ENCODE measurements at regions not wholly inside any gene's neighbourhood (a gene's known extent, or its start where the extent isn't known, plus 50 kb on each side); places are given as distances from the start of the nearest gene placed in this dataset.

- FAIRE-seq (no peak), ATAC-seq (no peak)
- POLR2A ChIA-PET, result no interaction called here
Observed at GRCh38 chr2:18437909-18438308, 122.5 kb downstream of the RDH14 start.

DNA sequence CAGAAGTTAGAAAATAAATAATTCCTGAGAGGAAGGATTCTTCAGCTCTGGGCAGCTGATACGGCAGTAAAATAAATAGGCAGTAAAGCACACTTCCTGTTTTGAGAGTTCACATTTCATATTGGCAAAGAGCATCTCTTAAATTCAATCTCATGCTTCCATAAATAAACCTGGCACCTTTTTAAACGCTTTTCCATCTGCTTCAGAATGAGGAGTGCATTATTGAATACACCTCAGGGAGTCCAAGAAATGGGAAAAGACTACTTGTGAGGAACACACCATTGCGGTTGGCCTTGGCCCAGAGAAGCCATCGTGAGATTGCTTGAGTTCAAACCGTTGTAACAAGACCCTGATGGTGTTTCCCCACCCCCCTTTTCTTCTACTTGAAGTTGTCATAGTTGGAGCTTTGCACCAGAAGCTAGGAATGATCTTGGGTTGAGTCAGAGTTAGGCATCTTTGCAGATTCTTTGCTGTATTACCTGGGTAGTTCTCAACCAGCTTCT lies 123.9 kb downstream of the RDH14 start:
- DNase-seq (ENCODE audit: low read depth in 1 of 2, low spot score in 1 of 2) (no peak), ATAC-seq (no peak), FAIRE-seq (no peak)
- 28% methylated on average over 5 of the region's 5 CpGs for WGBS (ENCODE audit: missing lambda C conversion rate)
- no peak overlapping the region for H3K4me2 ChIP-seq
- H3K9me3 ChIP-seq, result no peaks in the 10 kb centered on the region
- POLR2A ChIA-PET, result no interaction called here
- H3K4me3 ChIP-seq, result no peak overlapping the region
- no peak for TF ChIP-seq EHF (CRISPR knock-in tag; IDR thresholded peaks at IDR 0.05)
- H3K4me1 ChIP-seq, result no peaks in the 10 kb centered on the region
- no peak overlapping the region for H3K27ac ChIP-seq
- CTCF ChIA-PET, result interaction anchor here (2.3 to 2.9 kb wide), 2 partner anchors 9 to 11 kb away, joined by 8 to 18 read pairs; no protein-coding TSS in a partner anchor

More at GRCh38 chr2:18437909-18438308, 122.5 kb downstream of the RDH14 start:
- TF ChIP-seq MAFK (IDR thresholded peaks at IDR 0.05; ENCODE audit: partially characterized antibody), result no peak
- no peak for TF ChIP-seq FOSL2 (IDR thresholded peaks at IDR 0.05)
- no peak for TF ChIP-seq FOSL2 (CRISPR knock-in tag; IDR thresholded peaks at IDR 0.05)
- TF ChIP-seq NPAS2 (CRISPR knock-in tag; IDR thresholded peaks at IDR 0.05; ENCODE audit: borderline replicate concordance), result no peak
- TF ChIP-seq HOXA7 (CRISPR knock-in tag; IDR thresholded peaks at IDR 0.05), result no peak
- TF ChIP-seq, protein P1, sequence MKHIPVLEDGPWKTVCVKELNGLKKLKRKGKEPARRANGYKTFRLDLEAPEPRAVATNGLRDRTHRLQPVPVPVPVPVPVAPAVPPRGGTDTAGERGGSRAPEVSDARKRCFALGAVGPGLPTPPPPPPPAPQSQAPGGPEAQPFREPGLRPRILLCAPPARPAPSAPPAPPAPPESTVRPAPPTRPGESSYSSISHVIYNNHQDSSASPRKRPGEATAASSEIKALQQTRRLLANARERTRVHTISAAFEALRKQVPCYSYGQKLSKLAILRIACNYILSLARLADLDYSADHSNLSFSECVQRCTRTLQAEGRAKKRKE (CRISPR knock-in tag; IDR thresholded peaks at IDR 0.05; ENCODE audit: low read depth), result no peak
- TF ChIP-seq, protein P2, sequence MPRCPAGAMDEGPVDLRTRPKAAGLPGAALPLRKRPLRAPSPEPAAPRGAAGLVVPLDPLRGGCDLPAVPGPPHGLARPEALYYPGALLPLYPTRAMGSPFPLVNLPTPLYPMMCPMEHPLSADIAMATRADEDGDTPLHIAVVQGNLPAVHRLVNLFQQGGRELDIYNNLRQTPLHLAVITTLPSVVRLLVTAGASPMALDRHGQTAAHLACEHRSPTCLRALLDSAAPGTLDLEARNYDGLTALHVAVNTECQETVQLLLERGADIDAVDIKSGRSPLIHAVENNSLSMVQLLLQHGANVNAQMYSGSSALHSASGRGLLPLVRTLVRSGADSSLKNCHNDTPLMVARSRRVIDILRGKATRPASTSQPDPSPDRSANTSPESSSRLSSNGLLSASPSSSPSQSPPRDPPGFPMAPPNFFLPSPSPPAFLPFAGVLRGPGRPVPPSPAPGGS (IDR thresholded peaks at IDR 0.05), result no peak
- Histone ChIP-seq H3K9me3 (no peaks in the 10 kb centered on the region), H3K4me2 (no peak overlapping the region), H3K4me3 (no peak overlapping the region), H3K4me1 (no peaks in the 10 kb centered on the region), H3K27ac (no peak overlapping the region)
- 5% methylated on average over 2 of the region's 2 CpGs for WGBS (ENCODE audit: missing lambda C conversion rate)
- CTCF ChIA-PET, result interaction anchor here (0.6 kb wide), 2 partner anchors 926 to 1200 kb away, joined by 3 read pairs; no protein-coding TSS in a partner anchor
- no peak for DNase-seq (ENCODE audit: low read depth in 1 of 2, low spot score in 1 of 2)

GRCh38 chr2:18435426-18436037 lies 124.9 kb downstream of the RDH14 start:
- ATAC-seq (peak; percentile 46 to 84; a peak in 4 of 6 replicates), FAIRE-seq (peak; percentile 7), DNase-seq (ENCODE audit: low read depth in 1 of 2, low spot score in 1 of 2) (peak; percentile 13 to 70)
- H3K27ac ChIP-seq, result no peak overlapping the region
- WGBS (ENCODE audit: missing lambda C conversion rate), result 2% methylated on average over 2 of the region's 2 CpGs
- H3K9me3 ChIP-seq, result no peaks in the 10 kb centered on the region
- ChIA-PET CTCF (interaction anchor here (0.7 to 2.9 kb wide), 4 partner anchors 10 to 283 kb away, joined by 4 to 18 read pairs (median 6); no protein-coding TSS in a partner anchor), POLR2A (no interaction called here)
- H3K4me2 ChIP-seq, result no peak overlapping the region
- no peaks in the 10 kb centered on the region for H3K4me1 ChIP-seq
- peak; percentile 45 for TF ChIP-seq ZFP36 (IDR thresholded peaks at IDR 0.05; ENCODE audit: borderline replicate concordance, partially characterized antibody)
- no peak for TF ChIP-seq USF2 (IDR thresholded peaks at IDR 0.05)
- peak; percentile 67 for TF ChIP-seq SMC3 (IDR thresholded peaks at IDR 0.05)
- peak; percentile 79 for TF ChIP-seq CTCF (IDR thresholded peaks at IDR 0.05)
- peak; percentile 76 to 81 for TF ChIP-seq RAD21 (conservative IDR thresholded peaks at IDR 0.05 in 1 of 2, IDR thresholded peaks at IDR 0.05 in 1 of 2)
- H3K4me3 ChIP-seq, result no peak overlapping the region

DNA sequence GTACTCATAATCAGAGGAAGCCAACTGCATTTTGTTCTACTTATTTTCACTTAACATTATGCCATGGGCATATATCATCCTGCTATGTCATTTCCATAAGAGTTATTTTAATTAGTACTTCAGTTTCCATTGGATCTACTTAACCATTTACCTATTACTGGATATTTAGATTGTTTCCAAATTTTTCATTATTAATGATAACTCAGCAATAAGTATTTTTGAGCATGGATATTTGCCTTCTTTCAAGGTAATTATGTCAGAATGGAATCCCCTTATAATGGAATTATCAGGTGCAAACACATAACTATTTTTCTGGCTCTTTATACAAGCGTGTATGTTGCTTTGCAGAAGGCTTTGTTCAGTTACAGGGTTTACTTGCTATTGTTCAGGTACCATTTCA lies 126.6 kb downstream of the RDH14 start:
- FAIRE-seq (no peak), DNase-seq (ENCODE audit: low read depth in 1 of 2, low spot score in 1 of 2) (no peak), ATAC-seq (no peak)
- no peak for TF ChIP-seq EP300 (IDR thresholded peaks at IDR 0.05)
- TF ChIP-seq MAFK (IDR thresholded peaks at IDR 0.05; ENCODE audit: partially characterized antibody), result peak; percentile 57
- H3K27ac ChIP-seq, result no peak overlapping the region
- WGBS (ENCODE audit: missing lambda C conversion rate), result 17% methylated on average over 1 of the region's 1 CpG
- no peaks in the 10 kb centered on the region for H3K4me1 ChIP-seq
- H3K9me3 ChIP-seq, result no peaks in the 10 kb centered on the region
- no peak overlapping the region for H3K4me3 ChIP-seq
- ChIA-PET POLR2A (no interaction called here), CTCF (no interaction called here)
- H3K4me2 ChIP-seq, result no peak overlapping the region
